COR-L47 (cell line): ENCODE measurements at regions not wholly inside any gene's neighbourhood (a gene's known extent, or its start where the extent isn't known, plus 50 kb on each side); places are given as distances from the start of the nearest gene placed in this dataset.
"Not testable (repeated sequence)": the region's sequence is repeated elsewhere in the genome, so short reads cannot be mapped to it uniquely, and the experiment has no call there.

ENCODE experiments used
- DNase-seq: peaks from one replicate; lab custom pipeline; 2025; lab: John Stamatoyannopoulos, UW

DNA sequence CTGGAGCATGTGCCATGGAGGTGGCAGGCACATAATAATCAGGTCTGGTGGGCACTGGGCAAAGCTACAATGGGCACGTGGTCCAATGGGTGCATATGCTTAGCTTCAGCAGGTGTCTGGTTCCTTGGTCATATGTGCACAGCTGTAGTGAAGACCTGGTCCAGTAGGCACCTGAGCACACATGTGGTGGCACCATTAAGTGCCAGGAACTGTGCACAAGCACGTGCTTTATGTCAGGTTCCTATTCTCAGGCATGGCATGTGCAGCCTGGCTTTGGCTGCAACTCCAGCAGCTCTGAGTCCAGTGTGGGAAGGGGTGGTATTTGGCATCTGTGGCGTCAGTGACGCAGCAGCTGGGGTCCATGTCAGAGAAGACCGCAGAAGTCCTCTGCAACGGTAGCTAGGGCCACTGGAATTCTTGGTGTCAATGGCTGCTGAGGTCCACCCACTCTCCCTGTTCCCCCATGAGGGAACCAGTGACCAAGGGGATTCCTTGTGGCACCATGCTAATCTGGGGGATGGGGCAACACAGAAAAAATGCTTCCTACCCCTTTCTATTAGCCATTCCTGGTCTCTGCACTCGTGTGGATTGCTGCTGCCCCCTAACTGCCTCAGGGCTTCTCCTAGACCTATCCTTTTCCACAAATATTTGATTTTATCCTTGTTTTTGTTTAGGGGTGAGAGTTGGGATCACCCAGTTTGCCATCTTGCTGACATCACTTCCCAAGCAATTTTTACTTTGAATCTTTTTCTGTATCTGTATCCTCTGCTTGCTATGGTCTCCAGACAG is 262.9 kb upstream of the MAP2 start:
- DNase-seq, result no peak

DNA sequence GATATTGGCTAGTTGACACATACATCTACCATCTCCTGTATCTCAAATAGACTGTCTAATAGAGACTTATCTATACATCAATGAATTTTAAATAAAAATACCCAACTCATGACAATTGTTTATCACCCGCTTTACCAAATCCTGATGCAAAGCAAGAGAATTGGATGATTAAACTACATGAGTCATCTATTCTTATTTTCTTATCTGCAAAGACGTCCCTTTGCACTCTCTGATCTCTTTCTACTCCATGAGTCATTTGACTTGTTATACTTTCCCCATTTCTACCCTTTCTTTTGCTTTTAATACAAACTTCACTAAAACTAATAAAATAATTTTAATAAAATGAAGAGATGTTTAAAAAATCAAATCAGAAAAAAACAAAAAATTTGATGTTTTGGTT is 261.7 kb upstream of the MAP2 start:
- no peak for DNase-seq

GRCh38 chr2:209181984-209182383 is 241.9 kb upstream of the MAP2 start:
- DNase-seq, result no peak

DNA sequence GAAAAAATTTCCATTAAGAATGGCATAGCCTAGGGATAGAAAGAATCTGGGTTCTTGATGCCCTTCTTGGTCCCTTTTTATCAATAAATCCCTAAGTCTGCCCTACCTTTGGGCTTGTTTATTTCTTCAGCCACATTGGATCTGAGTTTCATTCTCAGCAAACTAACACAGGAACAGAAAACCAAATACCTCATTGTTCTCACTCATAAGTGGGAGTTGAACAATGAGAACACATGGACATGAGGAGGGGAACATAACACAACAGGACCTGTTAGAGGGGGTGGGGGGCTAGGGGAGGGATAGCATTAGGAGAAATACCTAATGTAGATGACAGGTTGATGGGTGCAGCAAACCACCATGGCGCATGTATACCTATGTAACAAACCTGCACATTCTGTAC is 237.0 kb upstream of the MAP2 start:
- peak; percentile 12 for DNase-seq

DNA sequence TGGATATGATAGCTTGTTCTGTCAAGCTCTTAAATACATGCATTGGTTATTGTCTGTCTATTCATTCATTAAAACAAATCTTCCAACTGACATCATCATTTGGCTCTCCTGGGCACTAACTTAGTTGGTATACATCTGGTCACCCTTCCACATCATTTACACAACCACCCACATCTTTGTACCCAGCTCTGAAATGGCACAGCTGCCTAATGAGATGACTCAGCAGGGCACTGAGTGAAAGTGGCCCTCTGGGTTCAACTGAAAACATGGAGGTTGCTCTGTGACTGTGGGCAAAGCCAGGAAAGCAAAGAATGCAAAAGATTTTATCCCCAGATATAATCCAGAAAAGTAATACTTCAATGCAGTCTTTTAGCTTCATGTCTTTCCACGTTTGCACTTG is 234.0 kb upstream of the MAP2 start:
- DNase-seq, result no peak

DNA sequence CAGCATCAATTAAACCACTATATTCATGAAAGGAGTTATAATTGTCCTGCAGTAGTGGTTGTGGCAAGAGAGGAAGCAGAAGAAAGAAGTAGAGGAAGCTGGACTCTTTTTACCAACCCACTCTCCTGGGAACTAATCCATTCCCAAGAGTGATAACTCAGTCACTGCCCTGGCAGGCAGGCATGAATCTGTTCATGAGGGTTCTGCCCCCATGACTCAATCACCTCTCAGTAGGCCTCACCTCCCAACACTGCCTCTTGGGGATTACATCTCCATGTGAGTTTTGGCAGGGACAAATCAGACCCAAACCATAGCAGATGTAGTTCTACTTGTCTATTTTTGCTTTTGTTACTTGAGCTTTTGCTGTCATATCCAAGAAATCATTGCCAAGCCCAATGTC is 232.7 kb upstream of the MAP2 start:
- no peak for DNase-seq

GRCh38 chr2:209194717-209195116 is 229.1 kb upstream of the MAP2 start:
- DNase-seq, result no peak

- DNase-seq, result no peak
Observed at GRCh38 chr2:209208211-209208610, 215.6 kb upstream of the MAP2 start.

DNA sequence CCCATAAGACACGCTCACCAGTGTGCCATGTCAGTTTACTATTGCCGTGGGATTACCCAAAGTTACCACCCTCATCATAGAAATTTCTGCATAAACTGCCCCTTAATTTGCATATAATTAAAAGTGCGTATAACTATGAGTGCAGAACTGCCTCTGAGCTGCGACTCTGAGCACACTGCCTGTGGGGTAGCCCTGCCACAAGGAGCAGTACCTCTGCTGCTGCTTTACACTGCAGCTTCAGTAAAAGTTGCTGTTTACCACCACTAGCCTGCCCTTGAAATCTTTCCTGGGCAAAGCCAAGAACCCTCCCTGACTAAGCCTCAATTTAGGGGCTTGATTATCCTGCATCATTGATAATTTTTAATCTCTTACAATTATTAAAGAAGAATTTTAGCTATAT is 213.9 kb upstream of the MAP2 start:
- no peak for DNase-seq

GRCh38 chr2:209230560-209230959 is 193.3 kb upstream of the MAP2 start:
- DNase-seq, result no peak

DNA sequence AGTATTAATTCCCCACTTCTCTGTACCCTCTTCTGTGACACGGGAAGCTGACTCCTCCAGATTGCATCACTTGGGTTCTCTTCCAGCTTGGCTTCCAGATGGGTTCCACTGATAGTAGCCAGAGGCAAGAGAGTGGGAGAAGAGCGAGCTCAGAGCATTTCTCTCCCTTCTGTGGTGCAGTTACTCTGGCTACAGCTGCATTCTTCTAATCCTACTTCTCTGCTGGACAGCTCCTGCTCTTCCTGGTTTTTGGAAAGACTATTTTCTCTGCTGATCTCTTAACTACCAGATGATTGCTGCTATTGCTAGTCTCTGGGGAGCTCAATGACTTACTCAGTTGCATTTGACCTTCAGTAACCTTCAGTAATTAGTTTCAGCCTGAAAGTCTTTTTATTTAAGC is 187.5 kb upstream of the MAP2 start:
- DNase-seq, result no peak

DNA sequence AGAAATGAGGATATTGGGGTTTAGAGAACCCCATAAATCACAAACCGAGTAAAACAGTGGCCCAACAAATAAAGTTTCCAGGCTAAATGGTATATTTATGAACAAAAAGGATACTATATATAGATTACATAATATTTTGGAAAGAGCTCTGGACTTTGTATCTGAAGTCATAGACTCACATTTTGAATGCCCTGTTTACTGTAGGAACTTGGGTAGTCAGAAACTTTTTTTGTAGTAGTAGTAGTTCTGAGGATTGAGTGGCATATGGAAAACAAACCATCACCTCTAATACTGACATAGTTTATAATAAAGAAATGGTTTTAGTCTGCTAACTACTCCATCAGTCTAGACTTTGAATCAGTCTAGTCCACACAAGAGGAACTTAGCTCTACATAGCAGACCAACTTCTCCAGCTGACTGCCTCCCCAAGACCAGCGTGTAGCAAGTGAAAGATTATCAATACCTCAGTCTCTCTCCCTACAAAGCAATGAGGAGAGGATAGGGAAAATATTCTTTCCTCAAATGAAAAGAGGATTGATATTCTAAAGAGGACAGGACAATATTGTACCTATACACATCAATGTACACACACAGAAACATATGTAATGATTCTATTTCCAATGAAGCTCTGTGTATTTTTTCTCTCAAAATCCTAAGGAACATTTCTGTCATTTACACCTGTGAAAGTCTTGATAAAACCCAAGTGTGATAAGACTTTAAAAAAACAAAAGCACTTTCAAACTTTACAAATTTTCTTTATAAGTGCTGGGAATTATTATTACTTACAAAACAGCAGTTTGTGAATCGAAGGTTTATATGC is 184.9 kb upstream of the MAP2 start:
- no peak for DNase-seq

DNA sequence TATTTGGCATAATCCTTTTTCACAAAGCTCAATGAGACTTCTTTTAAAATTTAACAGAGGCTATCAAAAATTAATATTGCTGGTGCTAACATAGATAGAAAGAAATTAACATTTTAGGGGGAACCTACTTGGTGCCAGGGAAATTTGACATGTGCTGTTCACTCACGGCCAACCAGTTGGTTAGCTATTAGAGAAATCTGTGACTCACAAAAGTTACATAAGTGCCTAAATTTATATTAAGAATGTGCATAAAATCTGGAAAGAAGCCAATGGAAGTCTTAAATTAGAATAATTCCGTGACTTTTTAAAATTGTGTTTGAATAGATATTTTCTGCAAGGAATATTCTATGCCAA is 184.3 kb upstream of the MAP2 start:
- no peak for DNase-seq

DNA sequence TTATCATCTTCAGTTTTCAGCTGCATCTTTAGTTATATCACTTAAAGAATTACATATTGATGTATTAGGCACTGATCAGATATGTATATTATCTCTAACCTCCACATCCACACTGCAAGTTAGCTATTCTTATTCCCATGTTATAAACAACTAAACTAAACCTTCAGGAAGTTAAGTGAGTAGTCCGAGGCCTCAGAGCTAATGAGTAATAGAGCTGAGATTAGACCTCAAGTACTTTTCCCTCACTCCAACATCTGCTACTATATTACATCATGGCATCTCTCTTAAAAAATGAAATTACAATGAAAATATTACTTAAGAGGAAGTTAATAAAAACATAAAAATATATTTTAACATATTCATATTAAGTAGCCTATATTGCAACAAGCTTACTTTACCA is 183.6 kb upstream of the MAP2 start:
- DNase-seq, result no peak

DNA sequence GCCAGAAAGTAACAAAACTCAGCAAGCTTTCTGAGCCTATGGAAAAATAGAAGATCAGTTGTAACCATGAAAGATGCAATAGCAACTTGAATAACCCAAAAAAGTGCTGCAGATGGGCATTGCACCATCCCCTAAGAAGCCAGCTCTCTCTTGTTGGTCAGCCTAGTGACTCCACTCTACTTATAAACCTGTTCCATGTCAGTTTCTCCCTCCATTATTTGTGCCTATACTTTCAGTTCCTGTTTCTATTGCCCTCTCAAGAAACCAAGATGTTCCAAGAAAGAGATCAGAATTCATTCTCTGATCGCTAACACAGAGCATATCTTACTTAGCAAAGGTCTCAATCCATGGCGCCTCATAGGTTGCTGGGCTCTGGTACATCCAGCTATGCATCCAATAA is 170.3 kb upstream of the MAP2 start:
- DNase-seq, result no peak

DNA sequence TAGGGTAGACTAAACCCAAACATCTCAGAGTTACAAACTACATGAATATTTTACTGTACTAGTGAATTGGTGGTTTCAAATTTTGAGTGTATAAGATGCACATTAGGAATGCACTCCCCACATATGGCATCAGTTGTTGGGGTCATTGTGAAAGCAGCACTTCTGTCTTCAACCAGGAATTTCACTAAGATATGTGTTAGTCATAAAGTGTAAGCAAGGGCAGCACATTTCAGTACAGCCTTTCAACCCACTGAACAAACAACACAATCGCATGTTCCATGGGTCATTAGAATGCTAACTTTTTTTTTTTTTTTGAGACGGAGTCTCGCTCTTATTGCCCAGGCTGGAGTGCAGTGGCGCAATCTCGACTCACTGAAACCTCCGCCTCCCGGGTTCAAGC is 164.1 kb upstream of the MAP2 start:
- no peak for DNase-seq

GRCh38 chr2:209260281-209260680 is 163.6 kb upstream of the MAP2 start:
- no peak for DNase-seq

DNA sequence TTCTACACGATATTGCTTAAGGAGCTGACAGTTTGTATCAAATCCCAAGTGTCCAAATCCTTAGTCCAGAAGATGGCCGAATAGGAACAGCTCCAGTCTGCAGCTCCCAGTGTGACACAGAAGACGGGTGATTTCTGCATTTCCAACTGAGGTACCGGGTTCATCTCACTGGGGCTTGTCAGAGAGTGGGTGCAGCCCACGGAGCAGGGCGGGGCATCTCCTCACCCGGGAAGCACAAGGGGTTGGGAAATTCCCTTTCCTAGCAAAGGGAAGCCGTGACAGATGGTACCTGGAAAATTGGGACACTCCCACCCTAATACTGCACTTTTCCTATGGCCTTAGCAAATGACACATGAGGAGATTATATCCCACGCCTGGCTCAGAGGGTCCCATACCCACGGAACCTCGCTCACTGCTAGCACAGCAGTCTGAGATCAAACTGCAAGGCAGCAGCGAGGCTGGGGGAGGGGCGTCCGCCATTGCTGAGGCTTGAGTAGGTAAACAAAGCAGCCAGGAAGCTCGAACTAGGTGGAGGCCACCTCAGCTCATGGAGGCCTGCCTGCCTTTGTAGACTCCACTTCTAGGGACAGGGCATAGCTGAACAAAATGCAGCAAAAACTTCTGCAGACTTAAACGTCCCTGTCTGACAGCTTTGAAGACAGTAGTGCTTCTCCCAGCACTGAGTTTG is 162.3 kb upstream of the MAP2 start:
- not testable (repeated sequence) for DNase-seq

DNA sequence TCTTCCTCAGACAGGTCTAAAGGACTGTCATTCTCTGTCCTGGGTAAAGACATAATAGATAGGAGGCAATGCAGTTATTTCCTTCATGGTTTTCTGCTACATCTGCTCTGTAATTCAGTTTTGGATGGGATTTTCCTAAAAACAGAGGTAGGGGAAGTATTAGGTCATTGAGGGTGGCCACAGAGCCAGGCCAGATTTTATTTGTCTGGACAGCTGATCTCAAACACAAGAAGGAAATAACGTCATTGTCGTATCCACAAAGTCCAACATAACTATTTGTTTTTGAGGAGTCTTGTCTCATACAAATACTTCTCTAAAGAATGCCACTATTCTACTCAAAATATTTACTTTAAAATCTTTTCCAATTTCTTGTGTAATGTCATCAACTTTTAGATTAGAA is 154.8 kb upstream of the MAP2 start:
- DNase-seq, result no peak

DNA sequence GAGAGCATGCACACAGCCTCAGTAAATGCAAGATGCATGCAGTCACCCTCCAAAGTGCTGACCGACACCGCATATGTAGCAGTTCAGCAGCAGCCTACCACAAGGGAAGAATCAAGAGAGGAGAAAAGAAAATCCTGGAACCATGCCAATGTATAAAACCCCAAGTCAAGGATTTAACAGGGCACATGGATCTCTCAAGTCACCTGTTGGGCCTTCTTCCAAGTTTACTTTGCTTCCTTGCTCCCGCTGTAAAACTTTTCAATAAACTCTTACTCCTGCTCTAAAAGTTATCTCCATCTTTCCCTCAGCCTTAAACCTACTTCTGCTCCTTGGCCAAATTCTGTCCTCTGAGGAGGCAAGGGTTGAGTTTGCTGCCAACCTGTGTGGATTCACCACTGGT is 147.8 kb upstream of the MAP2 start:
- no peak for DNase-seq

GRCh38 chr2:209277444-209277843 is 146.4 kb upstream of the MAP2 start:
- DNase-seq, result peak; percentile 23

DNA sequence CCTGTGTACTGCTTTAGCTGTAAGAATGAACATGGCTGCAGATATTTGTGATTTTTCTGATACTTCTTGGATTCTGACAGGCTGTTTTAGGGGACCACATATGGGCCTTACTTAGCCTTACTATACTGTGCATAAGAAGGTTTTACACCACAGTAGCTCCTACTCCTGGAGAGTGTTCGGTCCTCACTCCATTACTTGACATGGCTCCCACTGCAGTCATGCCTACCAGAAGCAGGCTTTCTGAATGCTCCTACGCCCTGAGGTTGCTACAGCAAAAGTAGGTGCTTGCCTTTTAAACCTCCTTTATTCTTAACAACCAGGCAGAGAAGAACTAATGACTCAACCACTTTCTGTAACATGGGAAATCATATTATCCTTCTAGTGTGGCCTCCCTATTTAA is 125.2 kb upstream of the MAP2 start:
- no peak for DNase-seq

DNA sequence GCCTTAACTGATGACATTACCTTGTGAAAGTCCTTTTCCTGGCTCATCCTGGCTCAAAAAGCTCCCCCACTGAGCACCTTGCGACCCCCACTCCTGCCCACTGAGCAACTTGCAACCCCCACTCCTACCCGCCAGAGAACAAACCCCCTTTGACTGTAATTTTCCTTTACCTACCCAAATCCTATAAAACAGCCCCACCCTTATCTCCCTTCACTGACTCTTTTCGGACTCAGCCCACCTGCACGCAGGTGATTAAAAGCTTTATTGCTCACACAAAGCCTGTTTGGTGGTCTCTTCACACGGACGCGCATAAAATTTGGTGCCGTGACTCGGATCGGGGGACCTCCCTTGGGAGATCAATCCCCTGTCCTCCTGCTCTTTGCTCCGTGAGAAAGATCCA is 124.4 kb upstream of the MAP2 start:
- DNase-seq, result not testable (repeated sequence)
